ENCODE measurements at regions not wholly inside any gene's neighbourhood (a gene's known extent, or its start where the extent isn't known, plus 50 kb on each side); places are given as distances from the start of the nearest gene placed in this dataset.

DNA sequence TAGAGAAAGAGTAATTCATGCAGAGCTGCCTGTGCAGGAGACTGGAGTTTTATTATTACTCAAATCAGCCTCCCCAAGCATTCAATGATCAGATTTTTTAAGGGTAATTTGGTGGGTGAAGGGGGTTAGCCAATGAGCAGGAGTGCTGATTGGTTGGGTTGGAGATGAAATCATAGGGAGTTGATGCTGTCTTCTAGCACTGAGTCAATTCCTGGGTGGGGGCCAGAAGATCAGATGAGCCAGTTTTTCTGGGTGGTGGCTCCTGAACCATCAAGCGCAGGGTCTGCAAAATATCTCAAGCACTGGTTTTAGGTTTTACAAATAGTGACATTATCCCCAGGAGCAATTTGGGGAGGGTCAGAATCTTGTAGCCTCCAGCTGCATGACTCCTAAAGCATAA lies 312.8 kb upstream of the THSD7B start:
- no peak for DNase-seq (ENCODE audit: low read depth)
- TF ChIP-seq, protein P1, sequence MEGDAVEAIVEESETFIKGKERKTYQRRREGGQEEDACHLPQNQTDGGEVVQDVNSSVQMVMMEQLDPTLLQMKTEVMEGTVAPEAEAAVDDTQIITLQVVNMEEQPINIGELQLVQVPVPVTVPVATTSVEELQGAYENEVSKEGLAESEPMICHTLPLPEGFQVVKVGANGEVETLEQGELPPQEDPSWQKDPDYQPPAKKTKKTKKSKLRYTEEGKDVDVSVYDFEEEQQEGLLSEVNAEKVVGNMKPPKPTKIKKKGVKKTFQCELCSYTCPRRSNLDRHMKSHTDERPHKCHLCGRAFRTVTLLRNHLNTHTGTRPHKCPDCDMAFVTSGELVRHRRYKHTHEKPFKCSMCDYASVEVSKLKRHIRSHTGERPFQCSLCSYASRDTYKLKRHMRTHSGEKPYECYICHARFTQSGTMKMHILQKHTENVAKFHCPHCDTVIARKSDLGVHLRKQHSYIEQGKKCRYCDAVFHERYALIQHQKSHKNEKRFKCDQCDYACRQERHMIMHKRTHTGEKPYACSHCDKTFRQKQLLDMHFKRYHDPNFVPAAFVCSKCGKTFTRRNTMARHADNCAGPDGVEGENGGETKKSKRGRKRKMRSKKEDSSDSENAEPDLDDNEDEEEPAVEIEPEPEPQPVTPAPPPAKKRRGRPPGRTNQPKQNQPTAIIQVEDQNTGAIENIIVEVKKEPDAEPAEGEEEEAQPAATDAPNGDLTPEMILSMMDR (IDR thresholded peaks at IDR 0.05; ENCODE audit: insufficient read depth, low read length), result no peak
- no peak overlapping the region for H3K4me3 ChIP-seq (ENCODE audit: low read depth, low read length)

DNA sequence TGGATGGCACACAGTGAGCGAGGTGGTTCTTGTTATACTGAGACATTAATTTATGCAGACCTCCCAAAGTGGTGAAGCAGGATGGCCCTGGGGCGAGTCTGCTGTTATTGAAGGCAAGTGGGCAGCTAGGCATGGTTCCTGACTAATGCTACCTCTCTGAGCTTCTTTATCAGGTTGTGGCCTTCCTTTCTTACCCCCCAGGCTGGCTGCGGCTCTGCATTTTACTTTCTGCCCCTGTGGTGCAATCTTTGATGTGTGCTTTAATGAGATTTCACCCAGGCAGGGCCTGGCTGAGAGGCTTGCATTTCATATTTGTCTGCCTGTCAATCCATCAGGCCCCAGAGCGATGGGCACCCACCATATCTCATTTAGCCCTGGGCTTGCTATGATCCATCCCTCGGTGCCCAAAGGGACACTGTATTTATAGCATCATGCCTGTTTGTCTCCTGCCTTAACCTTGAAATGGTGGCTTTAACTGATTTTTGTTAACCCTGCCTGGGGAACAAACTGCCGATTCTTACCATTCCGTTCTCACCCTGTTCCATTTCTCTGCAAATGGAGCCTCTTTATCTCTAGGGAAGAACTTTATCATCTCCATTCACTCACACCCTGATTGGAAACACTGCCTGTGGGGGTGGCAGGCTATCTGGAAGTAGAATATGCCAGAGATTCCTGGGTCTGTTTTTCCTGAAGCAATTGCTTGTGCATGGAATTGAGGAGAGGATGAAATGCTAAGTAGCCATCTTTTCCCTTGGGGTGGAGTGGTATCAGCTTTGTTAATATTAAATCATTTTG lies 316.2 kb upstream of the THSD7B start:
- TF ChIP-seq, protein P1 (IDR thresholded peaks at IDR 0.05; ENCODE audit: insufficient read depth, low read length), result no peak
- no peak overlapping the region for H3K4me3 ChIP-seq (ENCODE audit: low read depth, low read length)
- no peak for DNase-seq (ENCODE audit: low read depth)

DNA sequence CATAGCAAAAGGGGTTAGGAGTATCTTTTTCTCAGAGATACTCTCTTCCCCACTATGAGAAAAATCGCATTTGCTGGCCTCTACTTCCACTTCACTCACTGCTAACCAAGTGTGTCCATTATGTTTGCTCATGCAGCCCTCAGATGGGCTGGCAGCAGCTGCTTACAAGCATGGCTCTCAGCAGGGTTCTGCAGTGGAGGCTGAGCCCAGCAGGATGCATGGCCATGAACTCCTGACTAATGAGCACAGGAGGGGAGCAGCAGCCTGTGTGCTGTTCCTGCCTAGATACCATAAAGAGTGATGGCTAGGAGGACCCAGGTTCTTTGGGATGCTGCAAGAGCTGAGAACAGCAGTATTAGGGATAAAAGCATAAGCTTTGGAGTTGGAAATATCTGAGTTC lies 316.9 kb upstream of the THSD7B start:
- TF ChIP-seq, protein P1 (IDR thresholded peaks at IDR 0.05; ENCODE audit: insufficient read depth, low read length), result no peak
- DNase-seq (ENCODE audit: low read depth), result no peak
- H3K4me3 ChIP-seq (ENCODE audit: low read depth, low read length), result no peak overlapping the region

DNA sequence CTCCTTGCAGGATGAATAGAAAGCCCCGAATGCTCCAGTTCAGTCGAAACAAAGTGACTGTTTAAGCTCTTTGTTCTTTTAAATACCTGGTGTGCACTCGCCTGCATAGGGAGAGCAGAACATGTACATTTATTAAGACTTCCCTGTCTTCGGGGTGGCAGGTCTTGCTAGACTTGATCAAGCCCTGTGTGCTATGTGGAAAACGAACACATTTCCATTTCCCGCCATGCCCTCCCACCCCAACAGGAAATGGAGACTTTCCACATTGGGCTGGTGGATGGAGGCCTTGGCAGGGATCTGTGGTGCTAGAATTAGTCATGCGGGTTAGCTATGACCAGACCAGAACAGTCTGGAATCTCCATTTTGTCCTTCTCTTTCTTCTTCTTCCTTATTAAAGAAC lies 321.0 kb upstream of the THSD7B start:
- no peak for DNase-seq (ENCODE audit: low read depth)
- TF ChIP-seq, protein P1 (IDR thresholded peaks at IDR 0.05; ENCODE audit: insufficient read depth, low read length), result no peak
- H3K4me3 ChIP-seq (ENCODE audit: low read depth, low read length), result no peak overlapping the region

DNA sequence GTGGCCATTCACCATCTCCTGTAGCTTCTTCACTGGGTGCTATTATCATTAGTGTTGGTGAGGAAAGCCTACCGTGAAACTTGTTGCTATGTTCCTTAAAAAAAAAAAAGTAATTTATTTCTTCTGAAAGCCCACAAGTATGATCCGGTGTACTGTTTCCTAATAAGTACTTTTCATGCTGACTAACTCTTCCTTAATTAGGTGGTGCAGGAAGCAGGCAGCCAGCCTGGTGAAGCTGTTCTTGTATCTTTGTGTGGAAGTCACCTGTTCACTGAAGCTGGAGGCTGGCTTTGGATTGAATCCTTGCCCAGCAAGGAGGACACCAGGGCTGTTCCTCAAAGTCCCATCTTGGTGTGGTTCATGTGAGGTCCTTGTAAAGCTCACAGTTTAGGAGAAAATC lies 321.7 kb upstream of the THSD7B start:
- H3K4me3 ChIP-seq (ENCODE audit: low read depth, low read length), result no peak overlapping the region
- TF ChIP-seq, protein P1 (IDR thresholded peaks at IDR 0.05; ENCODE audit: insufficient read depth, low read length), result no peak
- DNase-seq (ENCODE audit: low read depth), result no peak

DNA sequence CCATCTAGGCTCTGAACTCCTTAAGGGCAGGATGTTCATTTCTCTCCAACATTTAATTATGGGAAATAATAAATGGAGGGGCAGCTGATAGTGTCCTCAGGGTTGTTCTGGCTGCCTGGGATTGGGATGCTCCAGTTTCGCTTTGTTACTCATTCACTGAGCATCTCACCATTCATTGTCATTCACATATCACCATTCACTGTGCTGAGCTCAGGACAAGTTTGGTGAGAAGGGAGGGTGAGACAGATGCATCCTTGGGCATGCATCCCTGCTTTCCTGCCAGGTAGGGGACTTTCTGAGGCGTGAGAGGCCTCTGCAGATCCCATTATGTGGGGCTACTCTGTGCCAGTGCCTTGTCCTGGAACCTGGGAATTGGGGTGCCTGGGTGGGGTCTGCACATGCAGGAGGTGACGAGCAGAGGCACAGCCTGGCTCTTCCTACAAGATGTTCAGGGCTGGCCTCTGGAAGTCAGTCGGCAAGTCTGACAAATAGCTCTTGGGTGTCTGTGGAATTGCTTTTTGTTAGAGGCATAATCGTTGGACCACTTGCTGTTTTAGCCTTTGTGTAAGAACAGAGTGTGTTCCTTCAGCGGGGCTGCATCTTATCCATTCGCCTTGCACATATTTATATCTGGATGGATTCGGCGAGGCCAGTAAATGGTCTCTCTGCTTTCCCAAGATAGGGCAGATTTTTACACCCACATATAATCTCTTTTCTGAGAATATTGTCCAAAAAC lies 323.2 kb upstream of the THSD7B start:
- H3K4me3 ChIP-seq (ENCODE audit: low read depth, low read length), result no peak overlapping the region
- TF ChIP-seq, protein P1 (IDR thresholded peaks at IDR 0.05; ENCODE audit: insufficient read depth, low read length), result no peak
- DNase-seq (ENCODE audit: low read depth), result no peak
